IMR-90 (cell line): ENCODE measurements at regions not wholly inside any gene's neighbourhood (a gene's known extent, or its start where the extent isn't known, plus 50 kb on each side); places are given as distances from the start of the nearest gene placed in this dataset.

Experiments
- ATAC-seq: fragments of 200-7000 bp; cut with Tn5 transposase; 2 replicates; pipeline ENCODE4 v1.9.1; 2020; ENCODE audit warnings: low read depth, mild to moderate bottlenecking, moderate library complexity
- BruUV-seq: library from RNA; stranded (reverse); fragments of 400-500 nt; replicated peaks from 2 replicates; lab custom pipeline; 2021; lab: Mats Ljungman, UMichigan
- CTCF ChIA-PET: fragments of 300-600 bp; formaldehyde crosslinking; extraction: SDS; loops from one replicate; lab custom pipeline; 2021; ENCODE audit warnings: antibody characterized with exemption; lab: Yijun Ruan, JAX
- POLR2A ChIA-PET: fragments of 300-600 bp; sonication (Branson Sonifier 250); formaldehyde crosslinking; loops from one replicate; lab custom pipeline; 2022; ENCODE audit warnings: antibody characterized with exemption; ENCODE audit not compliant: unreplicated experiment; lab: Charles Lee
- DNase-seq: peaks from one replicate; pipeline ENCODE4 v3.0.0; 2013
- H2AFZ ChIP-seq: replicated peaks from 2 replicates; pipeline ENCODE3; 2013; ENCODE audit warnings: low read length, mild to moderate bottlenecking; ENCODE audit not compliant: poor library complexity
- H2AK5ac ChIP-seq: 2 replicates; pipeline ENCODE4 v1.6.1; 2013; ENCODE audit warnings: low read depth, low read length, inconsistent platforms
- H2AK9ac ChIP-seq: replicated peaks from 2 replicates; pipeline ENCODE3; 2013; ENCODE audit warnings: mild to moderate bottlenecking, low read depth, low read length, moderate library complexity; ENCODE audit not compliant: poor library complexity
- H2BK120ac ChIP-seq: 2 replicates; pipeline ENCODE4 v1.6.1; 2013; ENCODE audit warnings: low read depth, low read length, inconsistent platforms
- H2BK15ac ChIP-seq: 3 replicates; pipeline ENCODE4 v1.6.1; 2013; ENCODE audit warnings: low read depth, low read length, inconsistent platforms
- H2BK20ac ChIP-seq: 2 replicates; pipeline ENCODE4 v1.6.1; 2013; ENCODE audit warnings: low read depth, mild to moderate bottlenecking, inconsistent platforms, low read length, moderate library complexity
- H2BK5ac ChIP-seq: 2 replicates; pipeline ENCODE4 v1.6.1; 2013; ENCODE audit warnings: mild to moderate bottlenecking, low read depth, low read length, inconsistent platforms; ENCODE audit not compliant: poor library complexity, severe bottlenecking
- H3K14ac ChIP-seq: replicated peaks from 2 replicates; pipeline ENCODE4 v1.6.1; 2013; ENCODE audit warnings: low read depth, low read length, inconsistent platforms
- H3K18ac ChIP-seq: 2 replicates; pipeline ENCODE4 v1.6.1; 2013; ENCODE audit warnings: low read depth, low read length, control low read depth
- H3K23ac ChIP-seq: 2 replicates; pipeline ENCODE4 v1.6.1; 2013; ENCODE audit warnings: low read depth, low read length, inconsistent platforms
- H3K27ac ChIP-seq: 2 replicates; pipeline ENCODE4 v1.5.1; 2013; ENCODE audit warnings: mild to moderate bottlenecking, control low read depth, low read length; ENCODE audit not compliant: insufficient read depth
- H3K27me3 ChIP-seq: 2 replicates; pipeline ENCODE4 v1.6.1; 2013; ENCODE audit warnings: low read length; ENCODE audit not compliant: control insufficient read depth, insufficient read depth
- H3K36me3 ChIP-seq: 2 replicates; pipeline ENCODE4 v1.6.1; 2013; ENCODE audit warnings: low read length, mixed read lengths; ENCODE audit not compliant: control insufficient read depth, insufficient read depth
- H3K4ac ChIP-seq: 2 replicates; pipeline ENCODE4 v1.6.1; 2013; ENCODE audit warnings: low read depth, low read length, inconsistent platforms
- H3K4me1 ChIP-seq: 2 replicates; pipeline ENCODE4 v1.6.1; 2013; ENCODE audit warnings: low read length, mixed read lengths; ENCODE audit not compliant: control insufficient read depth, insufficient read depth
- H3K4me2 ChIP-seq: 2 replicates; pipeline ENCODE4 v1.6.1; 2013; ENCODE audit warnings: low read depth, mild to moderate bottlenecking, control low read depth, low read length, moderate library complexity
- H3K4me3 ChIP-seq: 2 replicates; pipeline ENCODE4 v1.5.1; 2013; ENCODE audit warnings: low read depth, mild to moderate bottlenecking, control low read depth, low read length, moderate library complexity; ENCODE audit not compliant: insufficient read depth
- H3K56ac ChIP-seq: 2 replicates; pipeline ENCODE4 v1.6.1; 2013; ENCODE audit warnings: low read length, inconsistent platforms; ENCODE audit not compliant: insufficient read depth; ENCODE audit errors: extremely low read depth
- H3K79me1 ChIP-seq, 2 experiments: 2 replicates each; pipeline ENCODE4 v1.6.1; 2013; ENCODE audit warnings: low read length in 2 of 2, inconsistent platforms in 1 of 2, low read depth in 1 of 2
- H3K9ac ChIP-seq: 2 replicates; pipeline ENCODE4 v1.6.1; 2013; ENCODE audit warnings: low read depth, low read length, control low read depth
- H3K9me1 ChIP-seq: 2 replicates; pipeline ENCODE4 v1.6.1; 2013; ENCODE audit warnings: low read length, inconsistent platforms; ENCODE audit not compliant: insufficient read depth
- H3K9me3 ChIP-seq: 2 replicates; pipeline ENCODE4 v1.6.1; 2013; ENCODE audit warnings: low read length; ENCODE audit not compliant: control insufficient read depth, insufficient read depth
- H4K20me1 ChIP-seq: 2 replicates; pipeline ENCODE4 v1.6.1; 2013; ENCODE audit warnings: low read length, inconsistent platforms; ENCODE audit not compliant: insufficient read depth
- H4K5ac ChIP-seq: 2 replicates; pipeline ENCODE4 v1.6.1; 2013; ENCODE audit warnings: mild to moderate bottlenecking, low read depth, low read length, control low read depth
- H4K8ac ChIP-seq, 2 experiments: 2 replicates each; pipeline ENCODE4 v1.6.1; 2013; ENCODE audit warnings: low read depth in 2 of 2, low read length in 2 of 2, control low read depth in 1 of 2, inconsistent platforms in 1 of 2
- H4K91ac ChIP-seq: 2 replicates; pipeline ENCODE4 v1.6.1; 2013; ENCODE audit warnings: low read depth, low read length, inconsistent platforms; ENCODE audit not compliant: insufficient read depth
- USF2 ChIP-seq: fragments of 150-350 bp; IDR thresholded peaks from 2 replicates; pipeline ENCODE4 v1.6.1; 2017; ENCODE audit warnings: mild to moderate bottlenecking, antibody characterized with exemption, low read length, low read depth
- WGBS, 2 experiments: methylation state at CpG; one replicate each; pipeline versions ENCODE4 v1.1.5 to v1.1.7; 2013; ENCODE audit warnings: missing lambda C conversion rate in 2 of 2; ENCODE audit not compliant: insufficient read length in 1 of 2; ENCODE audit errors: extremely low coverage in 2 of 2; 5-methylcytosine and 5-hydroxymethylcytosine counted together
- dilution Hi-C: fragments of 300-500 bp; cut with HindIII; formaldehyde crosslinking; loops from one replicate; pipeline ENCODE4 v1.14.3; 2018; ENCODE audit warnings: low sequenced_read_pairs; ENCODE audit not compliant: unreplicated experiment
- in situ Hi-C: fragments of 300-500 bp; cut with MboI; formaldehyde crosslinking; loops from 3 replicates; pipeline ENCODE4 v1.14.3; 2019; ENCODE audit warnings: low sequenced_read_pairs, inconsistent platforms, mixed read lengths
- intact Hi-C: fragments of 100-400 bp; cut with micrococcal nuclease; formaldehyde crosslinking; loops from 2 replicates; pipeline ENCODE4 v1.10.0; 2022
- TF ChIP-seq, protein P1 (sequence below): fragments of 150-350 bp; IDR thresholded peaks from 2 replicates; pipeline ENCODE4 v1.6.1; 2016; ENCODE audit warnings: low read depth, mild to moderate bottlenecking, low read length, moderate library complexity, borderline replicate concordance

GRCh38 chr1:208684192-208684591 is 440.0 kb upstream of the PLXNA2 start:
- H3K27me3 ChIP-seq, result no peaks in the 10 kb centered on the region
- no peak overlapping the region for H3K4me2 ChIP-seq
- no peaks in the 10 kb centered on the region for H3K9me1 ChIP-seq
- dilution Hi-C loops, result no loop called here
- H3K18ac ChIP-seq, result no peak overlapping the region
- H3K27ac ChIP-seq, result no peak overlapping the region
- no peak overlapping the region for H2AFZ ChIP-seq
- no peak overlapping the region for H2AK5ac ChIP-seq
- H4K5ac ChIP-seq, result no peak overlapping the region
- no peak overlapping the region for H3K14ac ChIP-seq
- no peaks in the 10 kb centered on the region for H3K79me1 ChIP-seq
- no peaks in the 10 kb centered on the region for H4K20me1 ChIP-seq
- no peak overlapping the region for H2BK5ac ChIP-seq
- no peak overlapping the region for H3K4me3 ChIP-seq
- H2BK120ac ChIP-seq, result no peak overlapping the region
- H4K91ac ChIP-seq, result no peak overlapping the region
- no peak overlapping the region for H3K23ac ChIP-seq
- in situ Hi-C loops, result no loop called here
- H2BK20ac ChIP-seq, result no peak overlapping the region
- no peak for ATAC-seq
- H3K36me3 ChIP-seq, result no peaks in the 10 kb centered on the region
- H3K56ac ChIP-seq, result no peak overlapping the region
- H3K9me3 ChIP-seq, result peaks cover 12% of the 10 kb centered on the region
- no peak overlapping the region for H3K9ac ChIP-seq
- BruUV-seq, result no TSS peak
- no peak overlapping the region for H4K8ac ChIP-seq
- no peaks in the 10 kb centered on the region for H3K4me1 ChIP-seq
- ChIA-PET CTCF (interaction anchor here (0.6 kb wide), 1 partner anchor 200 kb away, joined by 3 read pairs; no protein-coding TSS in a partner anchor), POLR2A (no interaction called here)
- WGBS, 2 experiments, result 70% methylated on average over 2 of the region's 2 CpGs; no CpG with 5 or more reads in 1 of the 2 experiments
- H2BK15ac ChIP-seq, result no peak overlapping the region
- intact Hi-C loops, result no loop called here
- no peak overlapping the region for H2AK9ac ChIP-seq
- no peak for DNase-seq
- no peak overlapping the region for H3K4ac ChIP-seq
- TF ChIP-seq, protein P1, sequence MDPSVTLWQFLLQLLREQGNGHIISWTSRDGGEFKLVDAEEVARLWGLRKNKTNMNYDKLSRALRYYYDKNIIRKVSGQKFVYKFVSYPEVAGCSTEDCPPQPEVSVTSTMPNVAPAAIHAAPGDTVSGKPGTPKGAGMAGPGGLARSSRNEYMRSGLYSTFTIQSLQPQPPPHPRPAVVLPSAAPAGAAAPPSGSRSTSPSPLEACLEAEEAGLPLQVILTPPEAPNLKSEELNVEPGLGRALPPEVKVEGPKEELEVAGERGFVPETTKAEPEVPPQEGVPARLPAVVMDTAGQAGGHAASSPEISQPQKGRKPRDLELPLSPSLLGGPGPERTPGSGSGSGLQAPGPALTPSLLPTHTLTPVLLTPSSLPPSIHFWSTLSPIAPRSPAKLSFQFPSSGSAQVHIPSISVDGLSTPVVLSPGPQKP, result no peak
- TF ChIP-seq USF2, result no peak
